ENCODE measurements at regions not wholly inside any gene's neighbourhood (a gene's known extent, or its start where the extent isn't known, plus 50 kb on each side); places are given as distances from the start of the nearest gene placed in this dataset.

GRCh38 chr11:81345609-81346008, 1388.1 kb downstream of the FAM181B start:
- TF ChIP-seq CEBPB (IDR thresholded peaks at IDR 0.05; ENCODE audit: low read depth, low read length) = no peak
- no peak overlapping the region for H3K23ac ChIP-seq (ENCODE audit: insufficient read length)
- H3K23me2 ChIP-seq (ENCODE audit: low read depth, low read length) = no peaks in the 10 kb centered on the region
- no peak overlapping the region for H2BK120ac ChIP-seq (replicated peaks; ENCODE audit: low read depth, low read length)
- H3K36me3 ChIP-seq (ENCODE audit: control insufficient read depth in 2 of 4, insufficient read depth in 4 of 4, low read length in 3 of 4) = no peaks in the 10 kb centered on the region
- H2BK20ac ChIP-seq (ENCODE audit: low read length) = no peak overlapping the region
- ChIA-PET CTCF (ENCODE audit: partially characterized antibody) (interaction anchor here (1.2 kb wide), 1 partner anchor 237 kb away, joined by 3 read pairs; no protein-coding TSS in a partner anchor), POLR2A (ENCODE audit: partially characterized antibody) (no interaction called here)
- H2AFZ ChIP-seq (ENCODE audit: low read length) = no peak overlapping the region
- H3K79me1 ChIP-seq (ENCODE audit: low read depth, low read length) = no peaks in the 10 kb centered on the region
- no peak overlapping the region for H4K5ac ChIP-seq (ENCODE audit: insufficient read length, low read depth, low read length)
- H3K18ac ChIP-seq (ENCODE audit: extremely low read depth, low read length) = no peak overlapping the region
- no peak overlapping the region for H4K8ac ChIP-seq (ENCODE audit: extremely low read depth, insufficient read depth, low read length)
- H3K4me3 ChIP-seq (ENCODE audit: extremely low read depth in 1 of 4, insufficient read depth in 2 of 4, low read depth in 3 of 4, low read length in 4 of 4) = no peak overlapping the region
- H3K27me3 ChIP-seq (replicated peaks in 1 of 4; ENCODE audit: control insufficient read depth in 3 of 4, extremely low read depth in 1 of 4, insufficient read depth in 3 of 4, low read length in 3 of 4) = no peaks in the 10 kb centered on the region
- no peaks in the 10 kb centered on the region for H3K4me1 ChIP-seq (replicated peaks in 1 of 4; ENCODE audit: control insufficient read depth in 3 of 4, insufficient read depth in 4 of 4, low read length in 3 of 4)
- no peak overlapping the region for H4K91ac ChIP-seq (replicated peaks; ENCODE audit: insufficient read length, low read length)
- H3K4ac ChIP-seq (replicated peaks; ENCODE audit: insufficient read length, low read depth, low read length) = no peak overlapping the region
- no peaks in the 10 kb centered on the region for H3K9me3 ChIP-seq (ENCODE audit: insufficient read depth in 2 of 2, low read depth in 1 of 2, low read length in 1 of 2)
- H2BK12ac ChIP-seq (ENCODE audit: low read depth, low read length) = no peak overlapping the region
- FAIRE-seq = no peak
- H3K56ac ChIP-seq (replicated peaks; ENCODE audit: insufficient read length, low read depth, low read length) = no peak overlapping the region
- WGBS, 2 experiments (ENCODE audit: extremely low coverage in 1 of 2, insufficient coverage in 1 of 2, insufficient read length in 1 of 2, insufficient replicate concordance in 2 of 2, low coverage in 1 of 2, low lambda C conversion rate in 2 of 2, missing lambda C conversion rate in 1 of 2) = 92% methylated on average over 6 of the region's 6 CpGs; no CpG with 5 or more reads in 1 of the 2 experiments
- H3K27ac ChIP-seq (ENCODE audit: low read depth, low read length) = no peak overlapping the region
- no peak overlapping the region for H3K4me2 ChIP-seq (ENCODE audit: insufficient read depth in 1 of 2, low read depth in 2 of 2, low read length in 2 of 2)
- no peak overlapping the region for H3K14ac ChIP-seq (ENCODE audit: insufficient read length)
- no peak overlapping the region for H2BK5ac ChIP-seq (ENCODE audit: low read depth, low read length)
- H2BK15ac ChIP-seq (ENCODE audit: low read length) = no peak overlapping the region
- no peak overlapping the region for H2AK5ac ChIP-seq (ENCODE audit: low read depth, low read length)
- no peaks in the 10 kb centered on the region for H3K79me2 ChIP-seq (ENCODE audit: control insufficient read depth in 1 of 2, insufficient read depth in 2 of 2, low read length in 2 of 2)
- no peak for DNase-seq (ENCODE audit: low read depth in 1 of 2, low spot score in 2 of 2)
- no peaks in the 10 kb centered on the region for H4K20me1 ChIP-seq (replicated peaks in 1 of 2; ENCODE audit: control insufficient read depth in 1 of 2, insufficient read depth in 2 of 2, low read length in 2 of 2)
- H3K9ac ChIP-seq (replicated peaks in 1 of 4; ENCODE audit: extremely low read depth in 1 of 4, low read depth in 3 of 4, low read length in 3 of 4) = no peak overlapping the region

All from H1 (cell line).